HuH-7 (cell line): ENCODE measurements at regions not wholly inside any gene's neighbourhood (a gene's known extent, or its start where the extent isn't known, plus 50 kb on each side); places are given as distances from the start of the nearest gene placed in this dataset.
"Not testable (repeated sequence)": the region's sequence is repeated elsewhere in the genome, so short reads cannot be mapped to it uniquely, and the experiment has no call there.

ENCODE experiments used
- DNase-seq: peaks from one replicate; pipeline ENCODE4 v3.0.0; 2011; ENCODE audit warnings: low spot score

DNA sequence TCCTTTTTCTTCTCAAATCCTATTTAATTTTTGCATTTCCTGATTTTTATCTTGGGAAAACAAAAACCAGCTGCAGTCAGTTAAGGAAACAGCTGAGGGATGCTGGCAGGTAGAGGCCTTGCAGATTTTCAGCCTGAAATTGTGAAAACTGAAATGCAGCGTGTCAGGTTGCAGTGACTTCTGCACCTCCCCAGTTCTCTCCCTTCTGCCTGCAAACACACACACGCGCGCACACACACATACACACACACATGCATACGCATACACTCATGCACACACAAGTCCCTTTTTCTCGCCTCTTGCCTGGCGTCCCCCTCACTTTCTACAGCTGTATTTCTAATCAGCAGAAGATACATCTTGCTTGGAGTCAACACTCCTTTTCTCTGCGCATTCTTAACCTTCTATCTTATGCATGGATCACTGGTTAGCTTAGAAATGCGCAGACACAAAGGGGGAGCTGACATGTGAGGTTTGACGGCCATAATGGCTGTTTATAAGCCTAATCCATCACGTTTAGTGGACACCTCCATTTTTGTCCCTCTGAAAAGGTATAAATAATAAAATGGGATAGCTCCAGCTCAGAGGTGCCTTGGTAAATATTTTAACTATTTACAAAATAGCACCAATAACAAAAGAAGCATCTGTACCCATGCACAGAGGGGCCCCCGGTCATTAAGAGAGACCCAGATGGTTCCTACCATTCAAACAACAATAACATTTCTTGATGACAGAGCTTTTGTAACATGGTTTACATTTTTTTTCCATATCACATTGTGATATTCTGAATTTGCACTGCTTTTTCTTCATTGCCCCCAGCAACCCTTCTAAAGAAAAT is 392.1 kb upstream of the SALL1 start:
- no peak for DNase-seq

DNA sequence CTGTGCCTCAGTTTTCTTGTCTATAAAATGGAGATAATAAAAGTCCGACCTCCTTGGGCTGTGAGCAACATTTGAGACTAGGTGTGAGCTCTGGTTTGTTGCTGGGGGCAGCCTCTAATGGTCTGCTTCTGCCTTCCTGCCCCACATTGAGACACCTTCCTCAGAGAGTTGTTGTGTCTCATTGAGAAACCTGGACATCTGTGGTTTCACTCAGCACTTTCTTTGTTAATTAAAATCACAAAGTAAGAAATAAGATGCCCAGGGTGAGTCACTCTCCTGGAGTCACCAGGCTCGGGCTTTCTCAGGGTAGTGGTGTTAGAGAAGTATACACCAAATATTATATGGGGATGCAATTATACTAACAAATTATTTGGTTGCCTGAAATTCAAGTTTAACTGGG is 389.2 kb upstream of the SALL1 start:
- DNase-seq = no peak

DNA sequence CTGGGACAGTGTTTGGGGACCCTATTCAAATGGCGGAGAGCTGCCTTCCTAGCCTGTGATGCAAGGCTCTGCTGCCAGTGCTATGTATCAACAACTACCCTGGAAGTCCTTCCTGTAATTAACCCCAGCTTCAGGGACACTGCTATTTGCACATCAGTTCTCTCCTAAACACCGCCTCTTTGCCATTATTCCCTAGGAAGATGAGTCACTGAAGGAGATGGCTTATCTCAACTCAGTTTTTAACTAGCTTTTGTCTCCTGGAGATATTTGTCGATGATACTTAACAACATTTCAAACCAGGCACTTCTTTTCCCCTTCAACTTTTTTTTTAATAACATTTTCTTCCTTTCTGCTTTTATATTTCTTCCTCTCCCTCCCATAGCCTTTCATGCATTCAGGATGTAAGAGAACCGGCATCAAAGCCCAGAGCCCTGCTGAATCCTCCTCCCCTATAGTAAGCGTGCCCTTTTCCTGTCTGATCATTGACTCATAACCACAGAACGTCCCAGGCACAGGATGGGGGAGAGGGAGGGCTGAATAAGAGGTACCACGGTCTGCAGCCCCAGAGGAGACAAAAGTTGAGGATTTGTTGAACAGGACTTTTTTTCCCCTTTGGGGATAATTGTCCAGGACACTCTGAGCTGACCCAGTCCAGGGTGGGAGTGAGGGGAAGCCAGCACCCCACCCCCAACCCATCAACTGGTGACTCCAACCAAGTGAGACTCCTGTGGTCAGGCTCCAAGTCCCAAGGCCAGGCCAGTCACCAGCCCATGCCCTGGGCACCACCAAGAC is 387.8 kb upstream of the SALL1 start:
- DNase-seq = no peak

DNA sequence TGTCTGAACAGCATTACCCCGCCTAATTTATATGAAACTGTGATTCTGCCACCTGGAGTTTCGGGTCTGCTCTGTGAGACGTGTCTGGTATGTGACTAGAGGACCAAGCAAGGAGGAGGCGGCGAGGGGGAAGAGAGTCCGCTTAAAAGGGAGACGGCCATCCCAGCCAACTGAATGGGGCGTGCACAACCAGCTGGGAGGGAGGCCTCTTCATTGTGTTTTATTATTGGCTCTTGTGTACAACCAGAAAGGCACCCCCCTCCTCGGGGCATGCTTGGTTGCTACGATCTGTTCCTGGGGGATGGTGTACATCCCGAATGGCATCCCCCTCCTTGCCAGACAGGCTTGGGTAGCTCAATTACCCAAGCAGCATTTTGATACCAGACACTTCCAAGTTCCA is 384.5 kb upstream of the SALL1 start:
- DNase-seq = no peak

- no peak for DNase-seq
Measured at GRCh38 chr16:51532551-51532950, 381.5 kb upstream of the SALL1 start.

- DNase-seq = no peak
Measured at GRCh38 chr16:51531271-51531670, 380.2 kb upstream of the SALL1 start.

DNA sequence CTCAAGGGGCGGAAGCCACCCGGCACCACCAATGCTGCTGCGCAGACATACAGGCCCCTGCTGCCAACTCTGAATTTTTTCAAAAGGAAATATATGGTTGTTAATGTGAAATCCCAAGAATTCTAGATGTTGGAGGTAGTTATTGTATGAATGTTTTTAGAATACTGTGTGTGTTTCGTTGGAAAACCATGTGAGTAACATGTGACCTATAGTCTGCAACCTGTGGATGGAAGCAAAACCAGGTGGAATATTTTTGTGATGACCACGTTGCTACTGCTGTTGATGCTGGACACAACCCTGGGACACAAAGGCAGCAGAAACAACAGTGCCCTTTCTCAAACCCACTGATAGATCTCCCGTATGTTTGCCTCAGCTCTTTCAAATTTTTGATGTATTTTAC is 376.3 kb upstream of the SALL1 start:
- DNase-seq = no peak

- DNase-seq = no peak
Measured at GRCh38 chr16:51526621-51527020, 375.6 kb upstream of the SALL1 start.

- DNase-seq = no peak
Measured at GRCh38 chr16:51524555-51525373, 373.7 kb upstream of the SALL1 start.

DNA sequence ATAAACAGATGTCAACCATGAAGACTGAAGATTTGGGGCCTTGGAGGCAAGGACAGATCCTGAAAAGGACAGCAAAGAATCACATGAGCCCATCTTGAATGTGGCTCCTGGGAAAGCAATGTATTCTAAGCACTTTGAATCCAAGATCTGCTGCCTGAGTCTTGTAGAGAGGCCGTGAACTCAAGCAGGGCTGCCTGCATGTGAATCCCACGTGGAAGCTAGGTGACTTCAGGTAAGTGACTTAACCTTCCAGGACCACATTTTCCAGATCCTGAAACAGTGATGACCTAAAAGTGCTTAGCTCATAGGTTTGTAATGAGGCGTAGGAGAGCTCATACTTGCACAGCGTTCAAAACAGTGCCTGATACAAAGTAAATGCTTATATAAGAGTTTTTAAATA is 373.0 kb upstream of the SALL1 start:
- no peak for DNase-seq

DNA sequence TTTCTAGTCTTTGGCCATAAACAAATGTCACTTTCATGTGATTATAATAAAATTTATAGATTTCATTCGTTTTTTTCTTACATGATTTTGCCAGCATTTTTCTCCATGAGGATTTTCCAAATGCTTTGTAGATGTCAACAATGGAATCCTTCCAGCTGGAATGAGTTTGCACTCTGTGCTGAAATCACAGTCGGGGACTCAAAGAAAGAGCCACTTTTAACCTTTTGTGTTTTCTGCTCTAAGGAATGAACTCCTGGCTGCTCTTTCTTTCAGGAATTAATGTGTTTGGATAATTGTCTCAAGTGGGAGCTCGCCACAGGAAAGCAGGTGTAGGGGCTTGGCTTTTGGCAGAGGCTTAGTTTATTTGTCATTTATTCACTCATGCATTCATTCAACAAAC is 372.3 kb upstream of the SALL1 start:
- DNase-seq = no peak

DNA sequence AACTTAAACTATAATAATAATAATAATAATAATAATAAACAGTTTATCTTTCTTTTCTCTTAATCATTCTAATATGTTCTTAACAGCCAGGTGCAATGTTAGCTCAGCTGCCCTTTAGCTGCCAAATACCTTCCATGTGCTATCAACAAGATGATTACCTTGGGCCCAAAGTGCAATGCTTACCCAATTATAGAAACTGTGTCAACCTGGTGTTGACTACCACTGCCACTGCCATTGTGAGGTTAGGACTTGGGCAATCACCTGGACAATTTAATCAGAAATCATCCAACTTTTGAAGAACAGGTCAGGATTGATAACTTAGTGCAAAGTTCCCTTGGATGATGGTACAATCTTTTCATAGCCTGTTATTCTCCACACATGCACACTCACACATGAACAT is 371.8 kb upstream of the SALL1 start:
- no peak for DNase-seq

- DNase-seq = not testable (repeated sequence)
Measured at GRCh38 chr16:51516960-51517359, 365.9 kb upstream of the SALL1 start.

DNA sequence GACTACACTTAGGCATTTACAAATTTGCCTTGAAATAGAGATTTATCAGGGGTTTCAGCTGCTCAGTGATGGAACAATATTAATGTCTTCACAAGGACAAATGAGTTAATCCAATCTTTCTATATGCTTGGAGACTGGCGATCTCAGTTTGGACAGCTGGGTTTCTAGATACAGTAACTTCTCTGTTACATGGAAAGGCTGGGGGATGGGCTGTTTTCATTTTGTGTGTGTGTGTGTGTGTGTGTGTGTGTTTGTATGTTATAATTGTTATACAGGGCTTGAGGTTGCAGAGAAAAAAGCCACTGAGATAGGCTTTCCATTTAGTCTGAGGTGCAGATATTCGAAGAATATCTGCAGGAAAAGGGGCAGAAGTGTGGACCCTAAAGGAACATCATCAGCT is 359.3 kb upstream of the SALL1 start:
- DNase-seq = no peak

- DNase-seq = no peak
Measured at GRCh38 chr16:51509336-51509735, 358.3 kb upstream of the SALL1 start.

DNA sequence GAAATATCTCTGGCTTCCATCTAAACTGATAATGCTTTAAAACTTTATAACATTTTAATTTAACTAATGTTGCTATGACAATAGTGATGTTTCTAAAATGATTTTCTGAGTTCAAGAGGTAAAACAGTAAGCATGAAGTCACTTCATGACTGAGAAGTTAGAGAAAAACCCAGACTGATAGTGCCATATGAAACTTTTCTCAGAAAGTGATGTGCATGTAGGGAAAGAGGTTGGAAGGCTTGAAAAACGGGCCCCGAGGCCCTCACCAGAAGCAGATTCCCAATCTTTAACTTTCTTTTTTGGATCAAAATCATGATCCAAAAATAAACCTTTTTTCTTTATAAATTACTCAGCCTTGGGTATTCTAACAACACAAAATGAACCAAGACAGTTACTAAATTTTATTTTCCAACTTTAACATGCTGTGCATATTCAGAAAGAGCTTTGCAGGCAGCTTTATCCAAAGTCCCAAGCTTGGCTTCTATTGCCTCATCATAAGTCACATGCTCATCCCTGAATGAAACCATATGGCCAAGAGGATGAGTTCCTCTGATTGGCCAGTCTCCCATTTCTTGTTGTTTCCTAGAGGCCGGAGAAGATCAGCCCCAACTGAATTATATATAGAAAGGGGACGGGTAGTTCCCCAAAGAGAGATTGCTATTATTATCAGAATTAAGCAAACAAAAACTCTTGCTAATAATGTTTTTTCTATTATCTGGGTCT is 357.6 kb upstream of the SALL1 start:
- DNase-seq = no peak

DNA sequence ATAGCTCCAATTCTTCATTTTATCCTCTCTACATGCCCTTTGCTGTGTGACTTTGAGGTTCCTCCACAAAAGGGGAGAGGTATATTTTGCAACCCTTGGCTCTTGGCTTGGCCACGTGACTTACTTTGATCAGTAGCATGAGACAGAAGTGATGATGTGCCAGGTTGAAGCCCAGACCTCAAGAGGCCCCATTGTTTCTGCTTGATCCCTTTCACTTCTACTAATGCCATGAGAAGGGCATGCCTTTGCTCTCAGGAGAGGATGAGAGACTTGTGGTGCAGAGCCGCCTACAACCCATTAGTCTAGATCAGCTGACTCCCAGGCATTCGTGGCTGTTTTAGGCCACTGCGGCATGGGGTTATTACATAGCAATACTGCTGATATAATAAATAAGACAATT is 356.2 kb upstream of the SALL1 start:
- DNase-seq = no peak

DNA sequence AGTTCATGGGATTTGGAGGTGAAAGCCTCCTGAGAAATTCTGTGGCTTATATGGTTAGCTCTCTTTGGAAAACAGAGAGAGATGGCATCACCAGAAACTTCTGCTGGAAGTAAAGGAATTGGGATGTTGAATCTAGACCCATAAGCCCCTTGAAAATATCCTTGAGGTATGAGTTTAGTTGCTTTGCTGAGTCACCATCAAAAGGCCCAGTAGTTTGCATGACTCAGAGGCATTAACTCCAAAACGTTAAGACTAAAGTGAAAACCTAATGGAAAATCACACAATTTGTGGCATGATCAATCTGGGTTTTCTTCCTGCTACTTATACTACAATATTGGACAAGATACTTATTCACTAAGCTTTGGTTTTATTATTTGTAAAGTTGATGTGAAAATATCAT is 349.2 kb upstream of the SALL1 start:
- no peak for DNase-seq

DNA sequence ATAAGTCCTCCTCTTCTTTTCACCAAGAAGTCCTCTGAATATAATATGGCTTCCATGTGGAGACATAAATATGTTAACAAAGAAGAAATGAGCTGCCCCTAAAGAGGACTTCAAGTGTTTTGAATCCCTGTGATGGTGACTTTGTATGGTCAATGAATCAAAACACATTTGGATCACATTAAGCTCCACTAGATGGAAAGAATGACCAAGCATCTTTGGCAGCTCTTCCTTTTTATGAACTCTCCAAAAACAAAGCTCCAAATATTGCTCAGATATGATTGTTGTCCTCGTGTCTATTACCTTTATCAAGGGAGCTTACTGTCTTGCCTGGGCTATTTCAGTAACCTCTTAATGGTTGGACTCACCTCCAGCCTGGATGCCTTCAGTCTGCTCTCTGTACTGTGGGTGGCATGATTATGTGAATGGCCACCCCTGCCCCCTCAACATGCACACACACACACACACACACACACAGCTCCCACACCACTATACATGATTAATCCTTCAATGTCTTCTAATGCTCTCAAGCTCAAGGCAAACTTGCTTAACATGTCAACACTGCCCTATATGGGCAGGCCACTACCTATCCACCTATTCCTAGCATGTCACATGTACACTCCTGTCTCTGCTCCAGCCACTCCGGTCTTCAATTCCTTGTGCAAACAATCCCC is 346.6 kb upstream of the SALL1 start:
- DNase-seq = no peak

GRCh38 chr16:51490866-51491265 is 339.8 kb upstream of the SALL1 start:
- no peak for DNase-seq

DNA sequence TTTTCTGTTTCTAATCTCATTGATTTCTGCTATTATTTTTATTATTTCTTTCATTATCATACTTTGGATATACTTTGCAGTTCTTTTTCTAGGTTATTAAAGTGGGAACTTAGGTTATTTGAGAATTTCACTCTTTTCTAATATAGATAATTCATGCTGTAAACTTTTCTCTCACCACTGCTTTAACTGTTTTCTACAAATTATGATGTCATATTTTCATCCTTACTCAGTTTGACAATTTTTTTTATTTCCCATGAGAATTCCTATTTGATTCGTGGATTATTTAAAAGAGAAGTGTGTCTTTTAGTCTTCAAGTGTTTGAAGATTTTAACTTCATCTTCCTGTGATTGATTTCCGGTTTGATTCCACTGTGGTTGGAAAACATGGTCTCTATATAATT is 336.8 kb upstream of the SALL1 start:
- DNase-seq = no peak
